ENCODE measurements at regions not wholly inside any gene's neighbourhood (a gene's known extent, or its start where the extent isn't known, plus 50 kb on each side); places are given as distances from the start of the nearest gene placed in this dataset.

GRCh38 chr7:54888067-54888733 is 129.2 kb upstream of the SEC61G start:
- TF ChIP-seq, protein P1, sequence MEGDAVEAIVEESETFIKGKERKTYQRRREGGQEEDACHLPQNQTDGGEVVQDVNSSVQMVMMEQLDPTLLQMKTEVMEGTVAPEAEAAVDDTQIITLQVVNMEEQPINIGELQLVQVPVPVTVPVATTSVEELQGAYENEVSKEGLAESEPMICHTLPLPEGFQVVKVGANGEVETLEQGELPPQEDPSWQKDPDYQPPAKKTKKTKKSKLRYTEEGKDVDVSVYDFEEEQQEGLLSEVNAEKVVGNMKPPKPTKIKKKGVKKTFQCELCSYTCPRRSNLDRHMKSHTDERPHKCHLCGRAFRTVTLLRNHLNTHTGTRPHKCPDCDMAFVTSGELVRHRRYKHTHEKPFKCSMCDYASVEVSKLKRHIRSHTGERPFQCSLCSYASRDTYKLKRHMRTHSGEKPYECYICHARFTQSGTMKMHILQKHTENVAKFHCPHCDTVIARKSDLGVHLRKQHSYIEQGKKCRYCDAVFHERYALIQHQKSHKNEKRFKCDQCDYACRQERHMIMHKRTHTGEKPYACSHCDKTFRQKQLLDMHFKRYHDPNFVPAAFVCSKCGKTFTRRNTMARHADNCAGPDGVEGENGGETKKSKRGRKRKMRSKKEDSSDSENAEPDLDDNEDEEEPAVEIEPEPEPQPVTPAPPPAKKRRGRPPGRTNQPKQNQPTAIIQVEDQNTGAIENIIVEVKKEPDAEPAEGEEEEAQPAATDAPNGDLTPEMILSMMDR (IDR thresholded peaks at IDR 0.05): no peak
- TF ChIP-seq POLR2A (IDR thresholded peaks at IDR 0.05): no peak

Data from right lobe of liver (tissue), 4 donors.